ENCODE measurements at regions not wholly inside any gene's neighbourhood (a gene's known extent, or its start where the extent isn't known, plus 50 kb on each side); places are given as distances from the start of the nearest gene placed in this dataset.

- TF ChIP-seq POLR2A (IDR thresholded peaks at IDR 0.05) (no peak), CTCF (IDR thresholded peaks at IDR 0.05 in 8 of 11, conservative IDR thresholded peaks at IDR 0.05 in 3 of 11) (no peak), POLR2AphosphoS5 (IDR thresholded peaks at IDR 0.05) (no peak)
Observed at GRCh38 chr3:177514611-177515499, 317.6 kb upstream of the TBL1XR1 start.

Data from spleen (tissue), 7 donors.